ENCODE measurements at regions not wholly inside any gene's neighbourhood (a gene's known extent, or its start where the extent isn't known, plus 50 kb on each side); places are given as distances from the start of the nearest gene placed in this dataset.

DNA sequence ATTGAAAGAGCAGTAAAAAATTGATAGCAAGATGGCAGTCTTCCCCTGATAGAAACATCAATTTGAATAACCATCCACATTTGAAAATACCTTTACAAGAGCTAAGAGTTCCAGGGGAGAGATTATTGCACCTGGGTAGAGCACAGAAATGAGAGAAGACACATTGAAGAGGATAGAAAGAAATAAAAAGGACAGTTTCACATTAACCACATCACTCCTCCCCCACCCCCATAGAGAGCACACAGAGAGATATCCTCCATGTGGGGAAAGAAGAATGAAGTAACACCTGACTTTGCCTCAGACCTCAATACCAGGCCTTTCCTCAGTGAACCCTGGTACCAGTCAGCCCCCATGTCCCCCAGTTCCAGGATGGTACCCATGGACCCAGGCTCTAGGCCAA, 486.7 kb downstream of the FAM181B start:
- no peaks in the 10 kb centered on the region for H3K36me3 ChIP-seq
- H3K4me1 ChIP-seq = no peaks in the 10 kb centered on the region
- H3K4me3 ChIP-seq = no peak overlapping the region
- no peak for TF ChIP-seq POLR2A (IDR thresholded peaks at IDR 0.05)
- TF ChIP-seq, protein P1, sequence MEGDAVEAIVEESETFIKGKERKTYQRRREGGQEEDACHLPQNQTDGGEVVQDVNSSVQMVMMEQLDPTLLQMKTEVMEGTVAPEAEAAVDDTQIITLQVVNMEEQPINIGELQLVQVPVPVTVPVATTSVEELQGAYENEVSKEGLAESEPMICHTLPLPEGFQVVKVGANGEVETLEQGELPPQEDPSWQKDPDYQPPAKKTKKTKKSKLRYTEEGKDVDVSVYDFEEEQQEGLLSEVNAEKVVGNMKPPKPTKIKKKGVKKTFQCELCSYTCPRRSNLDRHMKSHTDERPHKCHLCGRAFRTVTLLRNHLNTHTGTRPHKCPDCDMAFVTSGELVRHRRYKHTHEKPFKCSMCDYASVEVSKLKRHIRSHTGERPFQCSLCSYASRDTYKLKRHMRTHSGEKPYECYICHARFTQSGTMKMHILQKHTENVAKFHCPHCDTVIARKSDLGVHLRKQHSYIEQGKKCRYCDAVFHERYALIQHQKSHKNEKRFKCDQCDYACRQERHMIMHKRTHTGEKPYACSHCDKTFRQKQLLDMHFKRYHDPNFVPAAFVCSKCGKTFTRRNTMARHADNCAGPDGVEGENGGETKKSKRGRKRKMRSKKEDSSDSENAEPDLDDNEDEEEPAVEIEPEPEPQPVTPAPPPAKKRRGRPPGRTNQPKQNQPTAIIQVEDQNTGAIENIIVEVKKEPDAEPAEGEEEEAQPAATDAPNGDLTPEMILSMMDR (IDR thresholded peaks at IDR 0.05) = no peak
- DNase-seq = no peak
- intact Hi-C loops (cut with DNase I) = no loop called here
- H3K27ac ChIP-seq = no peak overlapping the region
- no peaks in the 10 kb centered on the region for H3K9me3 ChIP-seq
- no peaks in the 10 kb centered on the region for H3K27me3 ChIP-seq

DNA sequence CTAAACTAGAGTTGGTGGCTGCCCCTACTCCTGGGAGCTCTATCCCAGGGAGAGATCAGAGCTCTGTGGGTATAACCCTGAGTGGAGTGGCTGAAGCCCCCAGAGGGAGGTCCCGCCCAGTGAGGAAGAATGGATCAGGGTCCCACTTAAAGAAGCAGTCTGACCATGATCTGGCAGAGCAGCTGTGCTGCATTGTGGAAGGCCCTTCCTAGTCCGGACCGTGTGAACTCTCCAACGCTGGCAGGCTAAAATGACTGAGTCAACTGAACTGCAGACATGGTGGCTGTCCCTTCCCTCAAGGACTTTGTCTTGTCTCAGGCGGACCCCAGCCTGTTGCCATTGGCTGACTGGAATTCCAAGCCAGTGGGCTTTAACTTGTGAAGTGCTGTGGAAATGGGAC, 494.2 kb downstream of the FAM181B start:
- Histone ChIP-seq H3K36me3 (no peaks in the 10 kb centered on the region), H3K4me1 (no peaks in the 10 kb centered on the region), H3K27me3 (no peaks in the 10 kb centered on the region), H3K27ac (no peak overlapping the region), H3K4me3 (no peak overlapping the region), H3K9me3 (no peaks in the 10 kb centered on the region)
- intact Hi-C loops (cut with DNase I) = loop anchor here (10.0 kb wide), 1 partner anchor 595 kb away; no protein-coding TSS in a partner anchor
- DNase-seq = no peak
- TF ChIP-seq POLR2A (IDR thresholded peaks at IDR 0.05) = no peak
- TF ChIP-seq, protein P1 (IDR thresholded peaks at IDR 0.05) = no peak
- 80% methylated on average over 1 of the region's 5 CpGs; no CpG with 5 or more reads in 1 of the 2 donors for WGBS, 2 donors

DNA sequence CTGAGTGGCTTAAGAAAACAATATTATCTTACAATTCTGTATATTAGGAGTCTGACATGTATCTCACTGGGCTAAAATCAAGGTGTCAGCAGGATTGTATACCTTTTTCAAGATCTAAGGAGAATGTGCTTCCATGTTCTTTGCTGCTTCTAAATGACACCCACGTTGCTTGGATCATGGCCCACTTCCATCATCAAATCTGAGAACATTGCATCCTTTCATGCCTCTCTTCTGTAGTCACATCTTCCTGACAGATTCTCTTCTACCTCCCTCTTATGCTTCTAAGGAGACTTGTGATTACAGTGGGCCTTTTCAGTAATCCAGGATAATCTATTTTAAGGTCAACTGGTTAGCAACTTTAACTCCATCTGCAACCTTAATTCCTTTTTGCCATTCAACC, 499.4 kb downstream of the FAM181B start:
- DNase-seq = no peak
- Histone ChIP-seq H3K9me3 (no peaks in the 10 kb centered on the region), H3K36me3 (no peaks in the 10 kb centered on the region), H3K4me3 (no peak overlapping the region), H3K27me3 (no peaks in the 10 kb centered on the region), H3K27ac (no peak overlapping the region), H3K4me1 (no peaks in the 10 kb centered on the region)
- 23 to 37% methylated on average over 1 of the region's 1 CpG for WGBS, 2 donors
- no peak for TF ChIP-seq POLR2A (IDR thresholded peaks at IDR 0.05)
- TF ChIP-seq, protein P1 (IDR thresholded peaks at IDR 0.05) = no peak
- intact Hi-C loops (cut with DNase I) = loop anchor here (10.0 kb wide), 1 partner anchor 589 kb away; no protein-coding TSS in a partner anchor

DNA sequence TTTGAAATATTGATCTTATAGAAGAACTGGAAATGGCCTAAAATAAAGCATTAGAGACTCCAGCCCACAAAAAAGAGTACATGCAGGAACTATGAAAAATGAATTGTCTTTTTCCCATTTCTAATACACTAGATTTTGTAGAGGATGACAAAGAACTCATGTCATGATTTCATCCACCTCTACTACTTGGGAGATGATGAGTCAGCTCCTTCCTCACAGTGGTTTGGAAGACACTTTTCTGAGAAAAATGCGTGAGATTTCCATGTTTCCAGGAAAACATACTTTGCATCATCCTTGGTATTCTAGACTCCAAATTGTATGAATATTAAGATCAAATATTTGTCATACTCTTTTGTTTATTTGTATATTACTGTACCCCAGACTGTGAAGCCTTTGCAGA, 500.5 kb downstream of the FAM181B start:
- intact Hi-C loops (cut with DNase I) = loop anchor here (10.0 kb wide), 1 partner anchor 588 kb away; no protein-coding TSS in a partner anchor
- no peak for DNase-seq
- Histone ChIP-seq H3K4me1 (no peaks in the 10 kb centered on the region), H3K27me3 (no peaks in the 10 kb centered on the region), H3K4me3 (no peak overlapping the region), H3K36me3 (no peaks in the 10 kb centered on the region), H3K9me3 (no peaks in the 10 kb centered on the region), H3K27ac (no peak overlapping the region)
- 73 to 80% methylated on average over 1 of the region's 1 CpG for WGBS, 2 donors
- TF ChIP-seq POLR2A (IDR thresholded peaks at IDR 0.05) = no peak
- TF ChIP-seq, protein P1 (IDR thresholded peaks at IDR 0.05) = no peak

DNA sequence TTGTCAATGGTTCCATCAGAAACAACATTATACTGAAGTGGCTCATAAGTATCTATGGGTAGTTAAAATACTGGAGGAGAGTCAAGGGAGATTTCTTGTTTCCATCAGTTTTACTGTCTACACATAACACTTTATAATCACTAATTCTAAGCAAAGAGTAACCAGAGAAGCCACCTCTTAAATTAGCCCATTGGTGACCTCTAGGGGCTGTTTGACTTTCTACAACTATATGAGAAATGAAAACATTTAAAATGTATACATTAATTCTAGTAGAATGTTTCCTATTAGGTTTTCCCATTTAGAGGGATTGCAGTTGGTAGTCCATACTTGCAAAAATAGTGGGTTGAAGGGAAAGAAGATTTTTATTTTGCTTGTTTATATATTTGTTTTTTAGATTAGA, 504.3 kb downstream of the FAM181B start:
- no peak for DNase-seq
- H3K27ac ChIP-seq = no peak overlapping the region
- H3K36me3 ChIP-seq = no peaks in the 10 kb centered on the region
- H3K27me3 ChIP-seq = no peaks in the 10 kb centered on the region
- H3K9me3 ChIP-seq = no peaks in the 10 kb centered on the region
- intact Hi-C loops (cut with DNase I) = no loop called here
- TF ChIP-seq, protein P1 (IDR thresholded peaks at IDR 0.05) = peak in 2 of 6 experiments; percentile 11 to 37
- TF ChIP-seq POLR2A (IDR thresholded peaks at IDR 0.05) = no peak
- no peak overlapping the region for H3K4me3 ChIP-seq
- no peaks in the 10 kb centered on the region for H3K4me1 ChIP-seq
